ENCODE measurements at regions not wholly inside any gene's neighbourhood (a gene's known extent, or its start where the extent isn't known, plus 50 kb on each side); places are given as distances from the start of the nearest gene placed in this dataset.

DNA sequence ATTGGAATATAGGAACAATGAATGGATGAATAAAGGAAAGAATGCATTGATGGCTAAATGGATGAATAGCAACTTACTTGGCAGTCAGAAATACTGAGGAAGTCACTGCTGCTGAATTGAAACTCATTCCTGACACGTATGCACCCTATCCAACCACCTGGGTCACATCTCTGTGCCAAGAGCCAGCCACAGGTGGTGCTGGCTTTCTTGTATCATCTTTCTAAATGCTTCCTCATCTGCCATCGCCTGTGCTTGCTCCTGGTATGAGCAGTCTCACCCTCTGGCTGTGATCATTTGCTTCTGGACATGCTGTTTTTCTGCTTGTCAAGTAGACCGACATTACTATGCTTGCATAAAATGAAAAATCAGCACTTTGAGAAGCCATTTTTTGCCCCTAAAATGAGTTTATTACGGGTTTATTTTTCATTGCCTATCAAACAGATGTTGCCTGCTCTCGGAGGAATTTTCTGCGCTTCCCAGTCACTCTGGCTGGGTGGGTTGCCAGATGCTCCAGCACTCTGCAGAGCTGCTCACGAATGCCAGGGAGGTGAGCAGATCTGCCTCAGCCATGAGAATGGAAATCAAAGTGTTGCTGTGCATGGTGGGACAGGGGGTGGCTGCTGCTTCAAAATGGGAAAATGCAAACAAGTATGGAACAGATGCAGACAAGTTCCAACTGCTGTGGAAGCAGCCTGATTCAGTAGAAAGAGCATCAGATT lies 1349.6 kb upstream of the CDH8 start:
- TF ChIP-seq, protein P1, sequence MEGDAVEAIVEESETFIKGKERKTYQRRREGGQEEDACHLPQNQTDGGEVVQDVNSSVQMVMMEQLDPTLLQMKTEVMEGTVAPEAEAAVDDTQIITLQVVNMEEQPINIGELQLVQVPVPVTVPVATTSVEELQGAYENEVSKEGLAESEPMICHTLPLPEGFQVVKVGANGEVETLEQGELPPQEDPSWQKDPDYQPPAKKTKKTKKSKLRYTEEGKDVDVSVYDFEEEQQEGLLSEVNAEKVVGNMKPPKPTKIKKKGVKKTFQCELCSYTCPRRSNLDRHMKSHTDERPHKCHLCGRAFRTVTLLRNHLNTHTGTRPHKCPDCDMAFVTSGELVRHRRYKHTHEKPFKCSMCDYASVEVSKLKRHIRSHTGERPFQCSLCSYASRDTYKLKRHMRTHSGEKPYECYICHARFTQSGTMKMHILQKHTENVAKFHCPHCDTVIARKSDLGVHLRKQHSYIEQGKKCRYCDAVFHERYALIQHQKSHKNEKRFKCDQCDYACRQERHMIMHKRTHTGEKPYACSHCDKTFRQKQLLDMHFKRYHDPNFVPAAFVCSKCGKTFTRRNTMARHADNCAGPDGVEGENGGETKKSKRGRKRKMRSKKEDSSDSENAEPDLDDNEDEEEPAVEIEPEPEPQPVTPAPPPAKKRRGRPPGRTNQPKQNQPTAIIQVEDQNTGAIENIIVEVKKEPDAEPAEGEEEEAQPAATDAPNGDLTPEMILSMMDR (IDR thresholded peaks at IDR 0.05; ENCODE audit: low read length) = no peak
- no peak for TF ChIP-seq EZH2 (optimal IDR thresholded peaks at IDR 0.05; ENCODE audit: low read depth, low read length)
- TF ChIP-seq EZH2phosphoT487 (IDR thresholded peaks at IDR 0.05; ENCODE audit: low read length) = no peak
